A549 (cell line): ENCODE measurements at regions not wholly inside any gene's neighbourhood (a gene's known extent, or its start where the extent isn't known, plus 50 kb on each side); places are given as distances from the start of the nearest gene placed in this dataset.
A peak's percentile ranks its signal among the peaks of the same experiment; 100 is the strongest.

Experiments
- ATAC-seq, 2 experiments: fragments of 200-7000 bp in 1 of 2; fragments of >200 bp in 1 of 2; cut with Nextera tagmentation in 1 of 2; cut with Tn5 transposase in 1 of 2; 3 replicates each; pipeline versions ENCODE4 v1.8.0 to v1.9.1; 2018 to 2020; ENCODE audit warnings: mild to moderate bottlenecking in 1 of 2, moderate library complexity in 1 of 2
- CTCF ChIA-PET: fragments of 300-600 bp; sonication (Branson Sonifier 250); formaldehyde crosslinking; extraction: SDS; loops from one replicate; lab custom pipeline; 2021; ENCODE audit warnings: antibody characterized with exemption, inconsistent platforms; lab: Yijun Ruan, JAX
- POLR2A ChIA-PET: fragments of 350-600 bp; formaldehyde crosslinking; extraction: SDS; loops from one replicate; lab custom pipeline; 2021; ENCODE audit warnings: antibody characterized with exemption, inconsistent platforms; lab: Yijun Ruan, JAX
- DNase-seq, 2 experiments: peaks; one replicate each; pipeline versions ENCODE4 v3.0.0 to v3.0.0-alpha.2; 2011 to 2016; ENCODE audit warnings: low read depth in 1 of 2, low spot score in 1 of 2
- FAIRE-seq: peaks from 2 replicates; lab custom pipeline; 2011; peaks lifted over from hg19 to GRCh38; lab: Jason Lieb, UNC
- H3K27ac ChIP-seq, 2 experiments: fragments of >200 bp; sonication (Bioruptor Twin); formaldehyde crosslinking; 3 replicates each; pipeline ENCODE4 v1.5.1; 2016 to 2017
- H3K4me1 ChIP-seq: fragments of >200 bp; sonication (Bioruptor Twin); formaldehyde crosslinking; 3 replicates; pipeline ENCODE4 v1.6.1; 2016
- H3K4me2 ChIP-seq: fragments of >200 bp; sonication (Bioruptor Twin); formaldehyde crosslinking; 3 replicates; pipeline ENCODE4 v1.6.1; 2016
- H3K4me3 ChIP-seq: fragments of >200 bp; sonication (Bioruptor Twin); formaldehyde crosslinking; 3 replicates; pipeline ENCODE4 v1.5.1; 2016
- H3K9me3 ChIP-seq: fragments of >200 bp; sonication (Bioruptor Twin); formaldehyde crosslinking; 3 replicates; pipeline ENCODE4 v1.6.1; 2016
- ATOH8 ChIP-seq: fragments of 250-450 bp; sonication (Bioruptor Pico); IDR thresholded peaks from 2 replicates; pipeline ENCODE4 v1.5.0; 2020; ENCODE audit warnings: low read depth, mild to moderate bottlenecking, moderate library complexity
- BCL3 ChIP-seq: fragments of >200 bp; sonication (Bioruptor Twin); formaldehyde crosslinking; IDR thresholded peaks from 3 replicates; pipeline ENCODE4 v1.6.1; 2016
- CEBPB ChIP-seq, 2 experiments: fragments of >200 bp in 1 of 2; sonication (Bioruptor Twin) in 1 of 2; formaldehyde crosslinking in 1 of 2; IDR thresholded peaks; 2 replicates each; pipeline ENCODE4 v1.6.1; 2012 to 2016
- CHD2 ChIP-seq: fragments of 150-350 bp; IDR thresholded peaks from 2 replicates; pipeline ENCODE4 v1.6.1; 2014; ENCODE audit warnings: low read length; ENCODE audit not compliant: partially characterized antibody
- CHD4 ChIP-seq: fragments of 200-600 bp; sonication (generic); IDR thresholded peaks from 2 replicates; pipeline ENCODE4 v1.6.1; 2016; ENCODE audit warnings: antibody characterized with exemption, mild to moderate bottlenecking, borderline replicate concordance
- EHMT2 ChIP-seq: fragments of 200-600 bp; sonication (generic); IDR thresholded peaks from 2 replicates; pipeline ENCODE4 v1.6.1; 2016; ENCODE audit warnings: antibody characterized with exemption, low read depth, mild to moderate bottlenecking, moderate library complexity
- EP300 ChIP-seq, 2 experiments: fragments of >200 bp; sonication (Bioruptor Twin); formaldehyde crosslinking; IDR thresholded peaks; 2 replicates in 1 of 2; 3 replicates in 1 of 2; pipeline ENCODE4 v1.6.1; 2016 to 2017
- ESRRA ChIP-seq: fragments of 150-350 bp; IDR thresholded peaks from 2 replicates; pipeline ENCODE4 v1.6.1; 2014; ENCODE audit warnings: mild to moderate bottlenecking, low read length, borderline replicate concordance
- FOSB ChIP-seq: fragments of 250-450 bp; sonication (Bioruptor Pico); IDR thresholded peaks from 2 replicates; pipeline ENCODE4 v1.5.0; 2020; ENCODE audit warnings: mild to moderate bottlenecking, moderate library complexity
- HDAC2 ChIP-seq: fragments of 200-600 bp; sonication (generic); IDR thresholded peaks from 2 replicates; pipeline ENCODE4 v1.6.1; 2016
- HEYL ChIP-seq: fragments of 250-450 bp; sonication (Bioruptor Pico); IDR thresholded peaks from 2 replicates; pipeline ENCODE4 v1.8.0; 2021; ENCODE audit warnings: mild to moderate bottlenecking, moderate library complexity
- HOXB13 ChIP-seq: fragments of 250-450 bp; sonication (Bioruptor Pico); IDR thresholded peaks from 2 replicates; pipeline ENCODE4 v1.5.0; 2020; ENCODE audit warnings: low read depth, mild to moderate bottlenecking, moderate library complexity
- HOXB5 ChIP-seq: fragments of 250-450 bp; sonication (Bioruptor Pico); IDR thresholded peaks from 2 replicates; pipeline ENCODE4 v1.5.0; 2020; ENCODE audit warnings: mild to moderate bottlenecking, moderate library complexity
- JUN ChIP-seq, 2 experiments: fragments of >200 bp; sonication (Bioruptor Twin); formaldehyde crosslinking; IDR thresholded peaks; 2 replicates in 1 of 2; 3 replicates in 1 of 2; pipeline ENCODE4 v1.6.1; 2016 to 2017
- JUNB ChIP-seq: fragments of >200 bp; sonication (Bioruptor Twin); formaldehyde crosslinking; IDR thresholded peaks from 2 replicates; pipeline ENCODE4 v1.6.1; 2016
- KDM1A ChIP-seq: fragments of 200-600 bp; sonication (generic); IDR thresholded peaks from 2 replicates; pipeline ENCODE4 v1.6.1; 2016; ENCODE audit warnings: low read depth, mild to moderate bottlenecking
- MAFK ChIP-seq: fragments of 450-650 bp; IDR thresholded peaks from 2 replicates; pipeline ENCODE4 v1.6.1; 2014; ENCODE audit not compliant: partially characterized antibody
- MAZ ChIP-seq: fragments of 150-350 bp; IDR thresholded peaks from 2 replicates; pipeline ENCODE4 v1.6.1; 2014; ENCODE audit warnings: antibody characterized with exemption, low read depth, low read length, borderline replicate concordance
- NFE2L2 ChIP-seq: fragments of 150-350 bp; conservative IDR thresholded peaks from 2 replicates; pipeline ENCODE4 v1.6.1; 2014; ENCODE audit warnings: low read length
- PHF8 ChIP-seq: fragments of 200-600 bp; sonication (generic); IDR thresholded peaks from 2 replicates; pipeline ENCODE4 v1.6.1; 2016; ENCODE audit warnings: low read depth, mild to moderate bottlenecking, antibody characterized with exemption, moderate library complexity, borderline replicate concordance
- POLR2AphosphoS2 ChIP-seq: conservative IDR thresholded peaks from 2 replicates; pipeline ENCODE4 v1.6.1; 2012; ENCODE audit warnings: low read length, improper control_type of control experiment, inconsistent platforms
- RARB ChIP-seq: fragments of 250-450 bp; sonication (Bioruptor Pico); IDR thresholded peaks from 2 replicates; pipeline ENCODE4 v1.8.0; 2021; ENCODE audit warnings: mild to moderate bottlenecking, moderate library complexity
- RFX5 ChIP-seq: fragments of 450-650 bp; IDR thresholded peaks from 2 replicates; pipeline ENCODE4 v1.7.1; 2014; ENCODE audit warnings: antibody characterized with exemption, mild to moderate bottlenecking, moderate library complexity
- USF2 ChIP-seq: fragments of 450-650 bp; IDR thresholded peaks from 2 replicates; pipeline ENCODE4 v1.6.1; 2014; ENCODE audit warnings: antibody characterized with exemption
- ZFP36 ChIP-seq: fragments of 450-650 bp; IDR thresholded peaks from 2 replicates; pipeline ENCODE4 v1.6.1; 2014; ENCODE audit warnings: borderline replicate concordance; ENCODE audit not compliant: partially characterized antibody
- ZNF302 ChIP-seq: fragments of 250-450 bp; sonication (Bioruptor Pico); IDR thresholded peaks from 2 replicates; pipeline ENCODE4 v1.9.0; 2021; ENCODE audit warnings: inconsistent platforms, mild to moderate bottlenecking, moderate library complexity
- ZSCAN20 ChIP-seq: fragments of 250-450 bp; sonication (Bioruptor Pico); IDR thresholded peaks from 2 replicates; pipeline ENCODE4 v1.8.0; 2022; ENCODE audit warnings: mild to moderate bottlenecking, moderate library complexity
- WGBS: methylation state at CpG from one replicate; pipeline ENCODE4 v1.1.6; 2017; ENCODE audit errors: missing lambda C conversion rate; 5-methylcytosine and 5-hydroxymethylcytosine counted together

GRCh38 chr13:109695402-109696190 lies 90.8 kb downstream of the IRS2 start:
- no peak for FAIRE-seq
- 84% methylated on average over 6 of the region's 6 CpGs for WGBS
- no peaks in the 10 kb centered on the region for H3K9me3 ChIP-seq
- H3K4me3 ChIP-seq = no peak overlapping the region
- DNase-seq = no peak
- H3K27ac ChIP-seq = no peak overlapping the region; a peak in 1 of 6 replicates
- ChIA-PET CTCF (interaction anchor here (0.7 kb wide), 1 partner anchor 15 kb away, joined by 3 read pairs; no protein-coding TSS in a partner anchor), POLR2A (no interaction called here)
- ATAC-seq = no peak
- TF ChIP-seq RARB = no peak
- no peak for TF ChIP-seq FOSB (CRISPR knock-in tag)
- TF ChIP-seq RFX5 = no peak
- no peak for TF ChIP-seq USF2
- TF ChIP-seq KDM1A = no peak
- TF ChIP-seq ZSCAN20 (CRISPR knock-in tag) = no peak
- no peak for TF ChIP-seq CHD2
- no peak overlapping the region for H3K4me2 ChIP-seq
- H3K4me1 ChIP-seq = peaks cover 11% of the 10 kb centered on the region; the same call in 2 of the 3 replicates

- ChIA-PET POLR2A (no interaction called here), CTCF (interaction anchor here (0.7 kb wide), 1 partner anchor 16 kb away, joined by 3 read pairs; no protein-coding TSS in a partner anchor)
- FAIRE-seq = no peak
- no peak for TF ChIP-seq MAFK
- no peak for TF ChIP-seq EHMT2
- TF ChIP-seq PHF8 = no peak
- no peak for TF ChIP-seq ATOH8
- TF ChIP-seq CHD4 = no peak
- TF ChIP-seq HEYL (CRISPR knock-in tag) = no peak
- TF ChIP-seq JUN (IDR thresholded peaks at IDR 0.05) = no peak
- TF ChIP-seq MAZ = no peak
- no peak for TF ChIP-seq FOSB (CRISPR knock-in tag)
- no peak for TF ChIP-seq HDAC2
- TF ChIP-seq EP300 (IDR thresholded peaks at IDR 0.05) = no peak
- no peak for TF ChIP-seq HOXB13 (CRISPR knock-in tag)
- TF ChIP-seq CHD2 = no peak
- TF ChIP-seq RFX5 = no peak
- TF ChIP-seq BCL3 = no peak
- TF ChIP-seq CEBPB (IDR thresholded peaks at IDR 0.05) = no peak
- TF ChIP-seq KDM1A = no peak
- 88% methylated on average over 4 of the region's 4 CpGs for WGBS
- Histone ChIP-seq H3K27ac (peak overlapping the region in 1 of 2 experiments; percentile 16; a peak in 1 of 6 replicates), H3K4me3 (no peak overlapping the region), H3K9me3 (no peaks in the 10 kb centered on the region), H3K4me1 (peaks cover 5% of the 10 kb centered on the region; the same call in 1 of the 3 replicates), H3K4me2 (no peak overlapping the region)
- no peak for DNase-seq
- no peak for ATAC-seq
Observed at GRCh38 chr13:109694972-109695371, 91.4 kb downstream of the IRS2 start.

- Histone ChIP-seq H3K4me1 (0 out of 3 replicates have a peak, but pooled peaks cover 5% of the 10 kb centered on the region), H3K4me3 (no peak overlapping the region), H3K27ac (no peak overlapping the region), H3K9me3 (no peaks in the 10 kb centered on the region), H3K4me2 (no peak overlapping the region)
- CTCF ChIA-PET = no interaction called here
- POLR2A ChIA-PET = no interaction called here
- no peak for FAIRE-seq
- ATAC-seq = no peak
- no peak for DNase-seq
- 60% methylated on average over 4 of the region's 4 CpGs for WGBS
- TF ChIP-seq ZNF302 (CRISPR knock-in tag) = no peak
- no peak for TF ChIP-seq NFE2L2
- no peak for TF ChIP-seq POLR2AphosphoS2
- TF ChIP-seq JUNB = no peak
- TF ChIP-seq ZFP36 = no peak
- TF ChIP-seq HOXB13 (CRISPR knock-in tag) = no peak
- no peak for TF ChIP-seq ESRRA
- TF ChIP-seq HOXB5 (CRISPR knock-in tag) = no peak
- TF ChIP-seq RFX5 = no peak
- no peak for TF ChIP-seq ATOH8
Observed at GRCh38 chr13:109693213-109693612, 93.2 kb downstream of the IRS2 start.
